Duodenal mucosa (tissue), 2 donors: ENCODE measurements at regions not wholly inside any gene's neighbourhood (a gene's known extent, or its start where the extent isn't known, plus 50 kb on each side); places are given as distances from the start of the nearest gene placed in this dataset.
"Not testable (repeated sequence)": the region's sequence is repeated elsewhere in the genome, so short reads cannot be mapped to it uniquely, and the experiment has no call there.

ENCODE experiments used
- H3K27ac ChIP-seq: one replicate; pipeline ENCODE4 v1.7.0; 2013; ENCODE audit warnings: low read depth, low read length
- H3K27me3 ChIP-seq, 2 donors: one replicate each; pipeline ENCODE4 v1.7.0; 2013; ENCODE audit warnings: low read length in 2 of 2, control low read depth in 1 of 2; ENCODE audit not compliant: insufficient read depth in 2 of 2, control insufficient read depth in 1 of 2
- H3K36me3 ChIP-seq, 2 donors: one replicate each; pipeline ENCODE4 v1.7.0; 2013; ENCODE audit warnings: low read length in 2 of 2, control low read depth in 1 of 2; ENCODE audit not compliant: insufficient read depth in 2 of 2, control insufficient read depth in 1 of 2
- H3K4me1 ChIP-seq, 2 donors: one replicate each; pipeline ENCODE4 v1.7.0; 2013; ENCODE audit warnings: low read length in 2 of 2, control low read depth in 1 of 2; ENCODE audit not compliant: insufficient read depth in 2 of 2, control insufficient read depth in 1 of 2
- H3K4me3 ChIP-seq, 2 donors: one replicate each; pipeline ENCODE4 v1.7.0; 2013; ENCODE audit warnings: low read length in 2 of 2, low read depth in 1 of 2
- H3K9ac ChIP-seq, 2 donors: one replicate each; pipeline ENCODE4 v1.7.0; 2013; ENCODE audit warnings: low read length in 2 of 2, low read depth in 1 of 2
- H3K9me3 ChIP-seq, 2 donors: one replicate each; pipeline ENCODE4 v1.7.0; 2013; ENCODE audit warnings: low read length in 2 of 2, control low read depth in 1 of 2; ENCODE audit not compliant: control insufficient read depth in 1 of 2

GRCh38 chr19:34094960-34095359 is 77.3 kb upstream of the LSM14A start:
- Histone ChIP-seq H3K9me3 (no peaks in the 10 kb centered on the region), H3K27me3 (no peaks in the 10 kb centered on the region), H3K36me3 (no peaks in the 10 kb centered on the region), H3K27ac (no peak overlapping the region), H3K4me3 (no peak overlapping the region), H3K4me1 (no peaks in the 10 kb centered on the region), H3K9ac (no peak overlapping the region)

DNA sequence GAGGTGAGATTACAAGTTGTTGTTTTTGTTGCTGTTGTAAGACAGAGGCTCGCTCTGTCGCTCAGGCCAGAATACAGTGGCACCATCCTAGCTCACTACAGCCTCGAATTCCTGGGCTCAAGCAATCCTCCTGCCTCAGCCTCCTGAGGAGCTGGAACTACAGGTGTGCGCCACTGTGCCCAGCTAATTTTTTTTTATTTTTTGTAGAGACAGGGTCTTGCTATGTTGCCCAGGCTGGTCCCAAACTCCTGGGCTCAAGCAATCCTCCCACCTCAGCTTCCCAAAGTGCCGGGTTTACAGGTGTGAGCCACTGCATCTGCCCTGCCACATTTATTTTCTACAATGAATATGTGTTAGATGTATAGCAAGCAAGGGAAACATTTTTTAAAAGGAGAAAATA is 76.9 kb upstream of the LSM14A start:
- H3K27me3 ChIP-seq, H3K36me3 ChIP-seq, H3K27ac ChIP-seq, H3K9ac ChIP-seq, H3K4me3 ChIP-seq, H3K4me1 ChIP-seq, H3K9me3 ChIP-seq: not testable (repeated sequence)

GRCh38 chr19:34096020-34096915 is 76.0 kb upstream of the LSM14A start:
- no peak overlapping the region for H3K9ac ChIP-seq

GRCh38 chr19:34104096-34104495 is 68.2 kb upstream of the LSM14A start:
- no peak overlapping the region for H3K9ac ChIP-seq
- H3K36me3 ChIP-seq: no peaks in the 10 kb centered on the region
- H3K4me3 ChIP-seq: no peak overlapping the region
- no peak overlapping the region for H3K27ac ChIP-seq
- no peaks in the 10 kb centered on the region for H3K27me3 ChIP-seq
- no peaks in the 10 kb centered on the region for H3K4me1 ChIP-seq
- no peaks in the 10 kb centered on the region for H3K9me3 ChIP-seq

More at GRCh38 chr19:34096020-34096915, 76.0 kb upstream of the LSM14A start:
- Histone ChIP-seq H3K4me1 (no peaks in the 10 kb centered on the region), H3K36me3 (no peaks in the 10 kb centered on the region), H3K27me3 (no peaks in the 10 kb centered on the region), H3K9me3 (no peaks in the 10 kb centered on the region), H3K27ac (no peak overlapping the region), H3K4me3 (no peak overlapping the region)

DNA sequence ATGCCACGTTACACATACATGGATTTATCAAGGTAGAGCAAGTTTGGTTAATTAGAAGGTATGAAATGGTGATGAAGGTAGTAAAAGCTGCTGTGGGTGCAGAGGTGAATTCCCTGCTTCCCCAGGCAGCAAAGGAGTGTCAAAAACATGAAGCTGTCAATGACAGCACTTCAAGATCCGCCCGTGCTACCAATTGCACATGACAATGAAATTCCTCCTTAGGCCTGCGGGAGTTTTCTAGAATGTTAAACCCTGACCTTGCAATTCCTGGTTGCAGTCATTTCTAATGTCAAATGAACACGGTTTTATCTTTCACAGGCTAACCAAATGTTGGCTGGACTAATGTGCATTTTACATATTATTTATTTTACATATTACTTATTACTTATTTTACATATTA is 67.7 kb upstream of the LSM14A start:
- Histone ChIP-seq H3K27ac (no peak overlapping the region), H3K4me3 (no peak overlapping the region), H3K9ac (no peak overlapping the region), H3K4me1 (no peaks in the 10 kb centered on the region), H3K27me3 (no peaks in the 10 kb centered on the region), H3K9me3 (no peaks in the 10 kb centered on the region), H3K36me3 (no peaks in the 10 kb centered on the region)

GRCh38 chr19:34109596-34109995 is 62.7 kb upstream of the LSM14A start:
- no peaks in the 10 kb centered on the region for H3K27me3 ChIP-seq
- no peak overlapping the region for H3K4me3 ChIP-seq
- no peaks in the 10 kb centered on the region for H3K9me3 ChIP-seq
- no peak overlapping the region for H3K27ac ChIP-seq
- no peaks in the 10 kb centered on the region for H3K4me1 ChIP-seq
- no peak overlapping the region for H3K9ac ChIP-seq
- H3K36me3 ChIP-seq: no peaks in the 10 kb centered on the region

DNA sequence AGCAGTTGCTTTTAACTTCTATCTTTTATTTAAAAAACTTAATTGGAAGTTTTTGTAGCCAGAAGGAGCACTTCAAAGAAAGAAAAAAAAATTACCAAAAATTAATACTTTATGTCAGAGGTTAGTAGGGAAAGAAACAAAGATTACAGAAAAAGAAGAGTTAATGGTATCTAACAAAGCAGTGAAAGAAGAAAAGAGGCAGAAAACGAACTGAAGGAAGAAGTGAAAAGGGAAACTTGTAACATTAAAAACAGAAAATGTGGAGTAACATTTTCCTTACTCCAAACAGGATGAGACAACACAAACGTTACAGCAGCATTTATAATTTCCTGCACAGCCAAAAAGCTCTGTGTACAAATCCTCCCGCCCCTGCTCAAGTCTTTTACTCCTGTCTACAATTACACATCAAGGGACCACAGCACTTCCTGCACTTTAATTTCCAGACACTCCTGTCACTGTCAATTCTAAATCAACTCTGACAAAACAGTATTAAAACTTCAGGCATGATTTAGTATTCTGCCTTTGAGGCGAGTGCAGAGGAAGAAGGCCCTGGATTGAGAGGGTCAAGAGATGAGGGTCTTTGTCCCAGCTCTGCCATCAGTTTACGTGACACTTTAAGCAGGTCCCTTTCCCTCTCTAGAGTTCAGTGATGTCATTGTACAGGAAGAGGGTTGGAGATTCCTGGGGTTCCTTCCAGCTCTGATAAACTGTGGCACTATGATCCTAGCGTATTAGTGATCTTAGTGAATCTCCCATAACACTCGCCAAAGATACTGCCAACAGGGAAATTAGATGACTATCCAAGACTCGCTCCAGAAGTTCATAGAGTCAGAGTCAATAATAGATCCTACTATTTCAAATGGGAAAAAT is 53.2 kb upstream of the LSM14A start:
- Histone ChIP-seq H3K9me3 (no peaks in the 10 kb centered on the region), H3K27ac (no peak overlapping the region), H3K27me3 (peaks cover 0 to 4% of the 10 kb centered on the region in 2 donors), H3K36me3 (no peaks in the 10 kb centered on the region), H3K4me3 (no peak overlapping the region), H3K4me1 (no peaks in the 10 kb centered on the region), H3K9ac (no peak overlapping the region)

DNA sequence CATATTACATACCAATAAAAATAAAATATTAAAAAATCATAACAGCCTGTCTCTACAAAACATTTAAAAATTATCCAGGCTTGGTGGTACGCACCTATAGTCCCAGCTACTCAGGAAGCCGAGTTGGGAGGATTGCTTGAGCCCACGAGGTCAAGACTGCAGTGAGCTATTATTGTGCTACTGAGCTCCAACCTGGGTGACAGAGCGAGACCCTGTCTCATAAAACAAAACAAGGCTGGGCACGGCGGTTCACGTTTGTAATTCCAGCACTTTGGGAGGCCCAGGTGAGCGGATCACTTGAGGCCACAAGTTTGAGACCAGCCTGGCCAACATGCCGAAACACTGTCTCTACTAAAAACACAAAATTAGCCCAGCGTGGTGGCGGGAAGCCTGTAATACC is 52.2 kb upstream of the LSM14A start:
- Histone ChIP-seq H3K9me3 (no peaks in the 10 kb centered on the region), H3K4me3 (no peak overlapping the region), H3K36me3 (no peaks in the 10 kb centered on the region), H3K27me3 (peaks cover 0 to 4% of the 10 kb centered on the region in 2 donors), H3K27ac (no peak overlapping the region), H3K9ac (no peak overlapping the region), H3K4me1 (no peaks in the 10 kb centered on the region)

- H3K27me3 ChIP-seq: peaks cover 0 to 4% of the 10 kb centered on the region in 2 donors
- H3K36me3 ChIP-seq: no peaks in the 10 kb centered on the region
Measured at GRCh38 chr19:34120846-34121639, 51.3 kb upstream of the LSM14A start.

More at GRCh38 chr19:34120846-34121639, 51.3 kb upstream of the LSM14A start:
- H3K27ac ChIP-seq: no peak overlapping the region
- no peaks in the 10 kb centered on the region for H3K4me1 ChIP-seq
- no peaks in the 10 kb centered on the region for H3K9me3 ChIP-seq
- no peak overlapping the region for H3K4me3 ChIP-seq
- no peak overlapping the region for H3K9ac ChIP-seq
